Amniotic epithelial cell (primary cell): ENCODE measurements at regions not wholly inside any gene's neighbourhood (a gene's known extent, or its start where the extent isn't known, plus 50 kb on each side); places are given as distances from the start of the nearest gene placed in this dataset.
"Not testable (repeated sequence)": the region's sequence is repeated elsewhere in the genome, so short reads cannot be mapped to it uniquely, and the experiment has no call there.

Experiments used
- DNase-seq: peaks from one replicate; pipeline ENCODE4 v3.0.0-alpha.2; 2010; ENCODE audit warnings: low read depth

GRCh38 chr11:50247309-50247874, 214.7 kb downstream of the OR4C45 start:
- DNase-seq, result no peak

GRCh38 chr11:50267851-50268250, 235.2 kb downstream of the OR4C45 start:
- no peak for DNase-seq

- DNase-seq, result no peak
These were observed 242.5 kb downstream of the OR4C45 start for GRCh38 chr11:50275133-50275532.

- DNase-seq, result no peak
These were observed 246.1 kb downstream of the OR4C45 start for GRCh38 chr11:50278756-50279155.

GRCh38 chr11:50298182-50298988, 265.7 kb downstream of the OR4C45 start:
- DNase-seq, result no peak

- not testable (repeated sequence) for DNase-seq
These were observed 298.0 kb downstream of the OR4C45 start for GRCh38 chr11:50330723-50331122.

GRCh38 chr11:50333861-50334260, 301.2 kb downstream of the OR4C45 start:
- DNase-seq, result no peak

GRCh38 chr11:50337432-50337831, 304.8 kb downstream of the OR4C45 start:
- DNase-seq, result not testable (repeated sequence)

GRCh38 chr11:50348018-50348417, 315.3 kb downstream of the OR4C45 start:
- not testable (repeated sequence) for DNase-seq

- DNase-seq, result no peak
These were observed 346.8 kb downstream of the OR4C45 start for GRCh38 chr11:50379484-50379883.

- no peak for DNase-seq
These were observed 361.3 kb downstream of the OR4C45 start for GRCh38 chr11:50394017-50394416.

- DNase-seq, result no peak
These were observed 380.2 kb downstream of the OR4C45 start for GRCh38 chr11:50412832-50413231.

- DNase-seq, result no peak
These were observed 390.5 kb downstream of the OR4C45 start for GRCh38 chr11:50423208-50423607.
